Esophagus muscularis mucosa (tissue), 4 donors: ENCODE measurements at regions not wholly inside any gene's neighbourhood (a gene's known extent, or its start where the extent isn't known, plus 50 kb on each side); places are given as distances from the start of the nearest gene placed in this dataset.

ENCODE experiments used
- DNase-seq: peaks from one replicate; pipeline ENCODE4 v3.0.0-alpha.2; 2017; ENCODE audit errors: extremely low spot score
- H3K27ac ChIP-seq, 4 donors: fragments of 200-600 bp; sonication (generic); replicated peaks in 1 of 4; 1 replicate in 3 of 4; 2 replicates in 1 of 4; pipeline ENCODE4 v1.5.1; 2016 to 2019; ENCODE audit warnings: mild to moderate bottlenecking in 1 of 4
- H3K27me3 ChIP-seq, 4 donors: fragments of 200-600 bp; sonication (generic); one replicate each; pipeline versions ENCODE4 v1.5.1 to v1.6.0; 2016 to 2019
- H3K36me3 ChIP-seq, 4 donors: fragments of 200-600 bp; sonication (generic); one replicate each; pipeline ENCODE4 v1.5.1; 2016 to 2019
- H3K4me1 ChIP-seq, 4 donors: fragments of 200-600 bp; sonication (generic); one replicate each; pipeline ENCODE4 v1.5.1; 2016 to 2019
- H3K4me3 ChIP-seq, 4 donors: fragments of 200-600 bp; sonication (generic); 1 replicate in 2 of 4; 2 replicates in 2 of 4; pipeline ENCODE4 v1.5.1; 2016 to 2019; ENCODE audit warnings: mild to moderate bottlenecking in 4 of 4, moderate library complexity in 1 of 4
- H3K9me3 ChIP-seq, 4 donors: fragments of 200-600 bp; sonication (generic); 1 replicate in 3 of 4; 2 replicates in 1 of 4; pipeline ENCODE4 v1.5.1; 2016 to 2019
- CTCF ChIP-seq, 3 experiments: fragments of 200-600 bp in 2 of 3; fragments of 450-650 bp in 1 of 3; sonication (generic) in 2 of 3; IDR thresholded peaks; one replicate each; pipeline ENCODE4 v1.5.1; 2017 to 2019; ENCODE audit warnings: antibody characterized with exemption in 3 of 3, mild to moderate bottlenecking in 2 of 3, moderate library complexity in 1 of 3
- EP300 ChIP-seq: sonication (generic); formaldehyde crosslinking; IDR thresholded peaks from one replicate; pipeline ENCODE4 v1.6.1; 2017; ENCODE audit warnings: antibody characterized with exemption
- POLR2A ChIP-seq: fragments of 450-650 bp; IDR thresholded peaks from one replicate; pipeline ENCODE4 v1.6.1; 2017; ENCODE audit warnings: antibody characterized with exemption, moderate library complexity, mild to moderate bottlenecking, low read depth
- POLR2AphosphoS5 ChIP-seq, 2 donors: sonication (generic); formaldehyde crosslinking; IDR thresholded peaks; one replicate each; pipeline ENCODE4 v1.6.1; 2017; ENCODE audit warnings: antibody characterized with exemption in 2 of 2
- WGBS: methylation state at CpG from one replicate; pipeline ENCODE4 v1.1.5; 2018; 5-methylcytosine and 5-hydroxymethylcytosine counted together
- intact Hi-C: fragments of 100-400 bp; cut with DNase I; formaldehyde crosslinking; loops from one replicate; pipeline ENCODE4 v1.15.1; 2023

GRCh38 chr11:70493891-70494290, 95.6 kb downstream of the CTTN start:
- Histone ChIP-seq H3K27me3 (no peaks in the 10 kb centered on the region), H3K4me1 (no peaks in the 10 kb centered on the region), H3K36me3 (no peaks in the 10 kb centered on the region), H3K9me3 (peaks cover 0 to 14% (median 10%) of the 10 kb centered on the region in 4 donors), H3K4me3 (no peak overlapping the region), H3K27ac (no peak overlapping the region)
- no peak for TF ChIP-seq POLR2AphosphoS5 (IDR thresholded peaks at IDR 0.05)
- TF ChIP-seq EP300, result no peak
- no peak for TF ChIP-seq POLR2A
- TF ChIP-seq CTCF (IDR thresholded peaks at IDR 0.05), result no peak
- intact Hi-C loops, result no loop called here
- no peak for DNase-seq
- WGBS, result 89% methylated on average over 3 of the region's 8 CpGs

GRCh38 chr11:70494559-70495350, 96.4 kb downstream of the CTTN start:
- WGBS, result 89% methylated on average over 14 of the region's 15 CpGs
- no peak overlapping the region for H3K27ac ChIP-seq

GRCh38 chr11:70495351-70496310, 97.3 kb downstream of the CTTN start:
- Histone ChIP-seq H3K27ac (no peak overlapping the region), H3K27me3 (no peaks in the 10 kb centered on the region), H3K4me3 (no peak overlapping the region), H3K36me3 (no peaks in the 10 kb centered on the region), H3K9me3 (peaks cover 0 to 7% (median 6%) of the 10 kb centered on the region in 4 donors), H3K4me1 (no peaks in the 10 kb centered on the region)
- intact Hi-C loops, result no loop called here
- no peak for TF ChIP-seq POLR2A
- no peak for TF ChIP-seq CTCF (IDR thresholded peaks at IDR 0.05)
- TF ChIP-seq POLR2AphosphoS5 (IDR thresholded peaks at IDR 0.05), result no peak
- TF ChIP-seq EP300, result no peak
- WGBS, result 93% methylated on average over 18 of the region's 22 CpGs
- DNase-seq, result no peak

More at GRCh38 chr11:70494559-70495350, 96.4 kb downstream of the CTTN start:
- peaks cover 0 to 14% (median 10%) of the 10 kb centered on the region in 4 donors for H3K9me3 ChIP-seq
- no peak for DNase-seq
- no peaks in the 10 kb centered on the region for H3K36me3 ChIP-seq
- intact Hi-C loops, result no loop called here
- no peaks in the 10 kb centered on the region for H3K4me1 ChIP-seq
- TF ChIP-seq EP300, result no peak
- TF ChIP-seq POLR2A, result no peak
- TF ChIP-seq POLR2AphosphoS5 (IDR thresholded peaks at IDR 0.05), result no peak
- no peak for TF ChIP-seq CTCF (IDR thresholded peaks at IDR 0.05)
- no peaks in the 10 kb centered on the region for H3K27me3 ChIP-seq
- H3K4me3 ChIP-seq, result no peak overlapping the region

GRCh38 chr11:70496591-70497535, 98.5 kb downstream of the CTTN start:
- Histone ChIP-seq H3K36me3 (no peaks in the 10 kb centered on the region), H3K27me3 (no peaks in the 10 kb centered on the region), H3K4me1 (no peaks in the 10 kb centered on the region), H3K27ac (no peak overlapping the region), H3K9me3 (no peaks in the 10 kb centered on the region), H3K4me3 (no peak overlapping the region)
- DNase-seq, result no peak
- TF ChIP-seq POLR2A (no peak), CTCF (IDR thresholded peaks at IDR 0.05) (no peak), POLR2AphosphoS5 (IDR thresholded peaks at IDR 0.05) (no peak), EP300 (no peak)
- 76% methylated on average over 15 of the region's 16 CpGs for WGBS
- intact Hi-C loops, result no loop called here
